GM21786 (cell line): ENCODE measurements at regions not wholly inside any gene's neighbourhood (a gene's known extent, or its start where the extent isn't known, plus 50 kb on each side); places are given as distances from the start of the nearest gene placed in this dataset.
"Not testable (repeated sequence)": the region's sequence is repeated elsewhere in the genome, so short reads cannot be mapped to it uniquely, and the experiment has no call there.

Experiments used
- ATAC-seq: cut with Tn5 transposase; IDR thresholded peaks from one replicate; pipeline ENCODE4 v1.9.1; 2021; ENCODE audit not compliant: unreplicated experiment

DNA sequence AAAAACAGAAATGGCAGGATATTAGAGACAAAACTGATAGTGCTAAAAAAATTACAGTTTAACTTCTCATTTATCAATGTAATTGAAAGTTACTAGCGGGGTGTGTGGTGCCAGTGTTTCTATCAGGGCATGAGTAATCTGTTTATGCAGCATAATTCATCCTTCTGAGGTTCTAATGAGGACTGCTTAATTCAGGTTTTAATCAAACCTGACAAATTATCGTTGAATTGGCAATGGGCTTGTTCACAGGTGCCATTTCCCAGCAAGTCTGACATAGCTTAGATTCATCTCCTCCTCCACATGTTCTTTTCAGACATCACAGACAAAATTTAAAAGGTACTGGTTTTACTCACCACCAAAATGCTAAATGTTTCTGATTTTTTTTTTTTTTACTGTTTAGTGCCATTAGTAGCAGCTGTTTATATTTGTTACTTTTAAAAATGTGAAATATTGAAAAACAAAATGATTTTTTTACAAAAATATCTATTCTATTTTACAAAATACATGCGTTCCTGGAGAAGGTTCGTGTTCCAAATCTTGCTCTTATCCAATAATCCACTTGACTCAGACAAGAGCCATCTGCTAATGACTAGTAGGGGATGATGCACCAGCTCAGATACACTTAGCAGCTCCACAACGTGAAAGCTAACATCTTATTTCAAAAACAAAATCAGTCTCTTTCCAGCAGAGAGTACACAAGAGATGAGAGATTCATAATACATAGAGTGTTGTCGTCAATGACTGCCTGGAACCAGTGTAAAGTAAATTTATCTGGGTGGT is 447.7 kb upstream of the DPPA4 start:
- ATAC-seq = no peak

DNA sequence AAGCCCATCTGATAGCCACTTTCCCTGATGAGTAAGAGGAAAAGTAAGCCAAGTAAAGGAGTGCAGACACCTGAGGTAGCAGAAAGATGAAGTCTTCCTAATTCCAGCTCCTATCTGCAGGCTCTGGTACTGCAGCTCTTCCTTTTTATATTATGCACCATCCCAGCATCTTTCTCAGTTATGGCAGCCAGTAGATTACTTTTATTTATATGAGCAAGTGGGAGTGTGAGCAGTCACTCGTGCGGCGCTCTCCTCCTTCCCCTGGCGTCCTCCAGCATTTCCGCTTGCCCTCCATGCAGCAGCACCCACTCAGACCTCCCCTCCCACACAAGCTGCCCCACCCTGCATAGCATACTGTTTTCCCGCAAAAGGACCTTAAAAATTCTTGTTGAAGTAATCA is 465.9 kb upstream of the DPPA4 start:
- no peak for ATAC-seq

DNA sequence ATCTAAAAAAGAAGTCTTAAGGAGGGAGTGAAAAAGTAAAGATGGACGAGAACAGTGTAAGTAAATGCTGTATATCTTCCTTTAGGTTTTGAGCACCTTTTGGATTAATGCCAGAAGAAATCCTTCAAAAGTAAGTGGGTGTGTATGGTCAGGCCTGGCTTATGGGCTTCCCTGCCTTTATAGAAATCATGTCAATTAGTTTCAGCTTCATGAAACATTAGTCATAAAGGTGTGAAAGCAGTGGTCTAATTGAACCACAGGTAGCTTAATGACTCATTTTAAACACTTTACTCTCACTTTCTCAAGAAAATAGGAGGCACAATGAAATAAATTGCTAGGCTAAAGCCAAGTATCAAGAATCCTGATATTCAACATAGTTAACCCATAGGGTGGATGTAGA is 467.4 kb upstream of the DPPA4 start:
- ATAC-seq = no peak

DNA sequence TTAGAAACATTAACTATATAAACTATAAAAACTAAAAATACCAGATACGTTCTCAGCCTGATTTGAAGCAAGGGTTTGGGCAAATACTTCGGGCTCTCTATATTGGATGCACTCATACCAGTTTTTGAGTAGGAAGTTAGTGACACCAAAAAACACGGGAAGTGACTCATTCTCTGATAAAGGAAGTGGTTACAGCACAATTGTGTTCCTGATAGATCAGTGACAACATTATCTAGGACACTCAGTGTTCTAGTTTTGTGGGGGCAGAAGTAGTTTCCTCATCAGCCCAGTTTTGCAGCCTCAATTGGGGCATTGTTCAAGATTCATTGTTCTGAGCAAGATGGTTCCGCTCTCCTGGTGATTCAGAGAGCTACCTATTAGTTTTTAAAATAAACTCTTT is 469.6 kb upstream of the DPPA4 start:
- ATAC-seq = no peak

DNA sequence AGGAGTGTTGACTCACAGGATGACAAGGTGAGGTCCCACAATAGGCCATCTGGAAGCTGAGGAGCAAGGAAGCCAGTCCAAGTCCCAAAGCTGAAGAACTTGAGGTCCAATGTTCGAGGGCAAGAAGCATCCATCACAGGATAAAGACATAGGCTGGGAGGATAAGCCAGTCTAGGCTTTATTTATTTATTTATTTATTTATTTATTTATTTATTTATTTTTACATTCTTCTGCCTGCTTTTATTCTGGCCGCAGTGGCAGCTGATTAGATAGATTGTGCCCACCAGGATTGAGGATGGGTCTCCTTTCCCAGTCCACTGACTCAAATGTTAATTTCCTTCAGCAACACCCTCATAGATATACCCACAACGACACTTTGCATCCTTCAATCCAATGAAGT is 472.2 kb upstream of the DPPA4 start:
- ATAC-seq = no peak

DNA sequence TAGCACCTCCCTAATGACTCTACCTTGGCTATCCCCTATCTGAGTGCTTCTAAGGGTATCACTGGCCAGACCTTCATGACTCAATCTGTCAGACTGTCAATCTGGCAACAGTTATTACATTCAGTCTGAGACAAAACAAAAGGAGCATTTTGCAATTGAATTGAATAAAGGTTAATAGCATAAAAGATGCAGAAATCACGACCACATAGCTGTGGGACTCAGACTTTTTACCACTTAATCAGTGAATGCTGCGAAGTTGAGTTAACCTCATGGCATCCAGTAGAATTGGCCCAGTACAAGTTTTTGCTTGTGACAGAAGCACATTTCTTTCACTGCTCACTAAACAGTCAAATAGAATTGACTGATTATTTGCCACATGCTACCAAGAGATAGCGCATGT is 480.7 kb upstream of the DPPA4 start:
- ATAC-seq = no peak

DNA sequence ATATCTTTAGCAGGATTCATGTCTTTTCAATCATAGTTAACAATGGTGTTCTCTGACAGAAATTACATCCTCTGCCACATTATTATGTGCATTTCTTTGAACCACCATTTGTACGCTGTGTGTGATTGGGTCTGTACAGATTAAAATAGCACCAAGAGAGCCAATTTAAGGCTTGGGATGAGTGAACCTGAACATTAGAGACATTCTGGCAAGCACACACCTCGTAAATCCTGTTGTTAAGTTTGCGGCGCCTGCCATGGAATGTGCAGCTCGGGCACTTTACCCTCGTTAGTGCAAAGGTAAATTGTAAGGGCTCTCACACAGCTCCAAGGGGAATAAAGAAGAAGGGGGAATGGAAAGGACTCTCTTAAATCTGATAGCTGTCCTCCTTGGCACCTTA is 482.4 kb upstream of the DPPA4 start:
- ATAC-seq = no peak

DNA sequence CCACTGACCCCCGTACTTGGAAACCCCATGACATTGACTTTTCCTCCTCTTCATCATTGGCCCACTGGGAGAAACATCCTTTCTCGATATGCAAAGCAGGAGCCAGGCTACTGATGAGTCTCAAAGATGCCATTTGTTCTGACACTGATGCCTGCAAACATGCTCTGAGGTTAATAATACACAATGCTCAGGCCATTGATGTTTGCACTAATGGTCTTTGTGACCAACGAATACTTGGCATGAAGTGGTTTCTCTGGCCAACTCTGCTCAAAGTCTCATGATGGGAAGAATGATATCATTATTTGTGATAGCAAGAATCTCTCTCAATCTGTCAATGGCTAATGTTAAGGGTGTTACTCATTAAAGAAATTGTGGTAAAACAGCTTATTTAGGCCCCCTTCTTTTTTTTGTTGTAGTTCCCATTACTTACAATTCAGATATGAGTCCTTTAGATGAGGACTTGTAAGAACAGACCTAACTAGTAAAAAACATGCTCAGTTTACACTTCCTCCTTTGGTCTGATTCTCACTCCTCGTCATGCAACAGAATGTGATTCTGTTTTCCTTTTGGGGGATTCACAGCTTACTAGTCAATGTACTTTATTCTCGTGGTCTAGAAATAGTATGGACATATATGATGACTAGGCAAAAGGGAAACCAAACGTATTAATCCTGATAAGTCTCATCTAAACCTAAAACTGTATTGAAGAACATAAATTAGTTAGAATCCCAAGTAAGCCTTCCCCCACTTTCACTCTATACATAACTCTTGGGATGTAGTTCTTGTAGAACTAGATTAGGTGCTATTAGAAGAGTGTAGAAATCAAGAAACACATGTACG is 488.8 kb upstream of the DPPA4 start:
- no peak for ATAC-seq

DNA sequence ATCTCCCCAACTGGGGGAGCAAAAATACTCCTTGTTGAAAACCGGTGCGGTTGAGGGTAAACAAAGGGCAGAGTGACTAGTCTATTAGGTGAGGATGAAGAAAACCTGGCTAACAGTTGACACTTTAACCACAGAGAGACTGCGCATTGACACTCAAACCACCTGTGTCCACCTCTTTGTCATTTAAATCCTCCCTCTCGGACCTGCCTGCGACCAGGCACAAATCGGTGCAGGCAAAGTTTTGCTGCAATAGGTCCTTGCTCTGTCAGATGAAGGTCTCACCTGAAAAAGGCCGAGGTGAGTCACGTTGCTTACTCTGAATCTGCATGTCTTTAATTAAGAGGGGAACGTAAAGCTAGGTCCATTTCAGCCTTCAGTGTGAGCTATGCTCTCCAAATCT is 494.1 kb upstream of the DPPA4 start:
- no peak for ATAC-seq

DNA sequence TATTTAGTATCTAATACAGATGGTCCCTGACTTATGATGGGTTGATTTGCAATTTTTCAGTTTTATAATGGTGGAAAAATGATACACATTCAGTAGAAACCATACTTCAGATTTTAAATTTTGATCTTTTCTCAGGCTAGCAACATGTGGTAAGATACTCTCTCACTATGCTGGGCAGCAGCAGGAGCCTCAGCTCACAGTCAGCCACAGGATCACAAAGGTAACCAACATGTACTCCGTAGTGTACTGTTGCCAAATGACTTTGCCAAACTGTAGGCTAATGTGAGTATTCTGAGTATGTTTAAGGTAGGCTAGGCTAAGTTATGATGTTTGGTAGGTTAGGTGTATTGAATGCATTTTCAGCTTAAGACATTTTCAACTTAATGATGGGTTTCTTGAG is 498.6 kb upstream of the DPPA4 start:
- ATAC-seq = no peak

DNA sequence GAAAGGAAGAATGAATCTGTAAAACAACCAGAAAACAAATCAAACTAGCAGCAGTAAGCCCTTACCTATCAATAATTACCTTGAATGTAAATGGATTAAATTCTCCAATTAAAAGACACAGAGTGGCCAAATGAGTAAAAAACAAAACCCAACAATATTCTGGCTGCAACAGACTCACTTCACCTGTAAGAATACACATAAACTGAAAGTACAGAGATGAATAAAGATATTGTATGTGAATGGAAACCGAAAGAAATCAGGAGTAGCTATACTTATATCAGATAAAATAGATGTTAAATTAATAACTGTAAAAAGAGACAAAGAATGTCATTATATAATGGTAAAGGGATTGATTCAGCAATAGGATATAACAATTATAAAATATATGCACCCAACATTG is 514.5 kb upstream of the DPPA4 start:
- no peak for ATAC-seq

DNA sequence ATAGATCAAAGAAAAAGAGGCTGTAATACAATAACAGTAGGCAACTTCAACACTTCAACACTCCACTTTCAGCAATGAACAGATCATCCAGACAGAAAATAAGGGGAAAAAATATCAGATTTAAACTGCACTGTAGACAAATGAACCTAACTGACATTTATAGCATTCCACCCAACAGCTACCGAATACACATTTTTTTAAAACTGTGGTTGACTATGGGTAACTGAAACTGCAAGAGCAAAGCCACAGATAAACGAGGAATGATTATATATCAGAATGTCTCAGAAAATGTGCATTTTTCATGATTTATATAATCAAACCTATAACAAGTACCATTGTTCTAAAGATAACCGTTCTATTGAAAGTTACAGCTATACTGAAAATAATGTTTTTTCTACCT is 514.9 kb upstream of the DPPA4 start:
- no peak for ATAC-seq

DNA sequence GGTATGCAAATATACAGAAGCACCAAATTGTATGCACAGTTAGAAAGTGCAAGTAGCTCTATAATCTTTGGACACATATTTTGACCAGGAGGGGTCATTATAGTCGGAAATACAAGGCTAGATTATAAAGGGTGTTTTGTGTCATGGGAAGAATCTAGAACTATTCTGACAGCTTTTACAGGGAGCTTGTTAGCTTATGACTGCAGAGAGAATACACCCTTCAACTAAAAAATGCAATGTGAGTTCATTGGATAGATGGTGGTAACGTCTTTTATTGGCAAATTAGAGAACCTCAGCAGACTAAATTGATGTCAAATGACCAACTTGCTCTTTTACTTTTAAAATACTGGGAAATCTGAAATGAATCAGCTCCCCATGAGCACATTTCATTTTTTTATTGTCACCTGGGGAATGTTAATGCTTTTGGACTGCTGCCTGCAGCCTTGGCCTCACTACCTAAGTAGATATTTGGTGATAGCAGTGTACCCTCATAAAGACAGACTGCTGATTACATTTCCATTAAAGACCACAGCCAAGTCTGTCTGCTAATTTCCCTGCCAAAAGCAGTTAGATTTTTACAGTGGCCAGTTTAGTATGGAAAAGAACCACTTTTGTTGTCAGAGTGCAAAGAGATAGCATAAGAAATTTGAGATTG is 515.9 kb upstream of the DPPA4 start:
- no peak for ATAC-seq

DNA sequence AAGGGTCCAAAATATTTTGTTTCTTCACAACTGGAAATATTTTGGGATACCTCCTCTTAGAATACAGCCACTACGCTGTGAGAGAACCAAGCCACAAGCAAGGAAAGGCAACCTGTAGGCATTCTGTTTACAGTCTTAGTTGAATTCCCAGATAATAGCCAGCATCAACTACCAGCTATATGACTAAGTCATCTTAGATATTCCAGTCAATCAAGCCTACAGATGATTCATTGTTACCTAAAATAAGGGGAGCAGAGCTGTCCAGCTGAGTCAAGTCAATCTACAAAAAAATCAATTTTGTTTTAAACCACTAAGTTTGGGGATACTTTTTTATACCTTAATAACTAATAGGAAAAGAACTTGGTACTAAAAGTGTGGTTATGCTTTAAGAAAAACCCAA is 526.4 kb upstream of the DPPA4 start:
- no peak for ATAC-seq

DNA sequence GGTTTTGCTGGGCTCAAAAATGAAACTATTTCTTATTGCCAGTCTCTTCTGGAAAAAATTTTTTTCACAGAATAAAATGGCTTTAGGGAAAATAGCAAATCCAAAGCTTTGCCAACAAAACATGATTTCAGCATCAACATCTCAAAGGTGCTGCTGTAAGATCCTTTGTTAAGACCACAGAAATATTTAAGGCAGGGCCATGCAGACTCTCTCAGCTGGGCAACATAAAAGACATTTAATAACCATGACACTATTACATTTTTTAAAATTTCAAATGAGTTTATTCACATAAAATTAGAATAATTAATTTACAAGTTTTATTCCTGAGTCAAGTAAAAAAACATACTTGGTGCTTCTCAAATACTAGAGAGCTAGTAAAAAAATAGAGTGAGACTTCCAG is 527.1 kb upstream of the DPPA4 start:
- ATAC-seq = no peak

DNA sequence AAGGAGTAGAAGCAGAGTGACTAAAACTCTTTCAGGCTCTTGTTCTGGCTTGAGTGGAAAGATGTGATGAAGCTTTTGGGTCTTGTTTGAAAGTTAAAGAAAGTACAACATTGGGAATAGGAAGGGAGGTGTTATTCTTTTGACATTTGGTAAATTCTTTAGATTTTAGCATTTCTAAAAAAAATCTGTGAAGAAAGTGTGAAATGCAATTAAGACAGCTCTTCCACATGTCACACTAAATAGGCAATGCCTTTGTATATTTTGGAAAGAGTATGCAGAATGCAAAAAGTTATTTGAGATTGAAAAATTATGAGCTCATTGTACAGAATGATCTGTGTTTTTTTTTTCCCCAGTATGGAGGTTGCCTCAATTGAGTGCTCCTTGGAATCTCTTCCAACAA is 532.2 kb upstream of the DPPA4 start:
- ATAC-seq = no peak

DNA sequence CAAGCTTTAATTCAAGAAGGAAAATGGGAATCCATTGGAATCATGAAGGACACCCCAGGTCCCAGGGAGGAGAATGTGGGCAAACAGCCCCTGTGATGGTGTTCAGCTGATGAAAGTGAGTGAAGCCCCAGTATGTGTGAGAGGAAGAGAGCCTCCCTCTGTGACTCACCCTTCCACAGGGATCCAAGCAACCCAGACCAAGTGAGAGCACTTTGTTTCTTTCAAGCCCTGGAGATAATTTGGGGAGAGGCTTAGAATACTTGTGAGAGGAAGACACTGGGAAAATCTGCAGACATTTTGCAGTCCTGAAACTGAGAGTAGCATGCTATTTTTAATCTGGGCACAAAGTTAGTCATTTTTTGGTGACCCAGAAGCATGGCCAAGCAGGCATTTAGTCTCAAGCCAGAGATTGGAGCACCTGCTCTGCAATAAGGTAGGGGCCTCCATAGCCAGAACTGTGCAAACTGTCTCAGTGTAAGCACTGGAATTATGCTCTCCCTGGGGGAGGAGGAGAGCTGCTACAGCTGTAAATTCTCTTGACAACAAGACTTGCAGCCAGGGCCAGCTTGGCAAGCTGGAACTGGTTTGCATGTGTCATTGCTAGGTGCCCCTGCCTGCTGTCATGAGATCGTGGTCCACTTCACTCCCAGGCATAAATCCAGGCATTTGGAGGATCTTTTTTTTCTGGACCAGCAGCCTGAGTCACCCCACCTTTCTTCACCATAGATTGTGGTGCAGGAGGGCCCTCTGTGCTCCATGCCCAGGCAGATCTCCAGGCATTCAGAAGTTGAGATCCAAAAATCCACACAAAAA is 537.8 kb upstream of the DPPA4 start:
- no peak for ATAC-seq

DNA sequence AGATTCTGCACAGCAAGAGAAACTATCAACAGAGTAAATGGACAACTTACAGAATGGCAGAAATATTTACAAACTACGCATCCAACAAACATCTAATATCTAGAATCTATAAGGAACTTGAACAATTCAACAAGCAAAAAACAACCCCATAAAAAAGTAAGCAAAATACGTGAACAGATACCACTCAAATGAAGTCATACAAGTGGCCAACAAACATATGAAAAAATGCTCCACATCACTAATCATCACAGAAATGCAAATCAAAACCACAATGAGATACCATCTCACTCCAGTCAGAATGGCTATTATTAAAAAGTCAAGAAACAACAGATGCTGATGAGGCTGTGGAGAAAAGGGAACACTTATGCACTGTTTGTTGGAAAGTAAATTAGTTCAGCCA is 540.3 kb upstream of the DPPA4 start:
- not testable (repeated sequence) for ATAC-seq

DNA sequence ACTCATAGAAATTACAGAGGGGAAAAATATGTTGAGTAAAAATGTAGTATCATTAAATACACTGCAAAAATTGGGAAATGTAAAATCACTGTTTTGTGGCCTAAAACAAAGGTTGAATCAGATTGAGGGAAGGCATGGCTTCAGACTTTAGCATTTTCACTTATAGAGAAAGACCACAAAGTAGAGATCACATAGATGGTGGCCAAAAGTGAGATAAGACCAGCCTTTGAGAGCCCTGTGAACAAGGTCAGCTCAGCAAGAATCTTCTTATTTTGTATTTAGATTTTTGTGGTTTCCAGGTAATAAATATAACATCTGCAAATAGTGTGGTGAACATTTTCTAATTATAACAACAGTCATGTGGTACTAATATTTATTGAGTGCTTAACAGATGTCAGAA is 544.8 kb upstream of the DPPA4 start:
- no peak for ATAC-seq

DNA sequence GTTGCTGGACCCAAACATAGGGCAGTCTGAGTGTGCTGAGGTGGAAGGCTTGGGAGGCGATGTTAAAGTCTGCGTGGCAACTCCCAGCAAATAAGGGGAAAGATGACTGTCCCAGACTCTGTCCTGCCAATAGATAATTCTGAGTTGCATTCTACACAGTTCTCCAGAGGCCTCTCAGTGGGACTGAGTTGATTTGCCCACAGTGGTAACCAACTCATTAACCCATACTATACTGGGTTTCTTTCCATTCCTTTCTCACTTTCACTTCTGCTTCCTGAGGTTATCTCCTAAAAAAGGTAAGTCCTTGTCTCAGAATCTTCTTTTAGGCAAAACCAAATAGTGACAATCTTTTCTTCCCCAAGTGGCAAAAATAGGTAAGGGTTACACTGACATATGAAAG is 549.9 kb upstream of the DPPA4 start:
- no peak for ATAC-seq

DNA sequence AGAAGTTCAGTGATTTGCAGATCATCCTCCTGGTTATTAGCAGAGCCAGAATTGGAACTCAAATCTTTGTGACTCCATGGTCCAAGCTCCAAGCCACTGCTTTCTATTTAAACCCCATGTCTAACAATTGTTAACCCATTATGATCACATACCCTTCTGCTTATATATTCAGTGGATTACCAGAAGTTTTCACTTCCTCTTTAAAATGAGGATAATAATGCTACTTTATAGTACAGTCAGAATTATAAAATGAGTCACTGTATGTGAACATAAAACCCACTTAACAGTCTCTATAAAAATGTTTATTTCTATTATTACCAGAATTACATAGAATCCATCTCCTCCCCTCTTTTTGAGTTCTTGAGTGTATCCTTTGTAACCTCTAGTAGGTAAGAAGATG is 550.7 kb upstream of the DPPA4 start:
- no peak for ATAC-seq
